ENCODE measurements at regions not wholly inside any gene's neighbourhood (a gene's known extent, or its start where the extent isn't known, plus 50 kb on each side); places are given as distances from the start of the nearest gene placed in this dataset.

DNA sequence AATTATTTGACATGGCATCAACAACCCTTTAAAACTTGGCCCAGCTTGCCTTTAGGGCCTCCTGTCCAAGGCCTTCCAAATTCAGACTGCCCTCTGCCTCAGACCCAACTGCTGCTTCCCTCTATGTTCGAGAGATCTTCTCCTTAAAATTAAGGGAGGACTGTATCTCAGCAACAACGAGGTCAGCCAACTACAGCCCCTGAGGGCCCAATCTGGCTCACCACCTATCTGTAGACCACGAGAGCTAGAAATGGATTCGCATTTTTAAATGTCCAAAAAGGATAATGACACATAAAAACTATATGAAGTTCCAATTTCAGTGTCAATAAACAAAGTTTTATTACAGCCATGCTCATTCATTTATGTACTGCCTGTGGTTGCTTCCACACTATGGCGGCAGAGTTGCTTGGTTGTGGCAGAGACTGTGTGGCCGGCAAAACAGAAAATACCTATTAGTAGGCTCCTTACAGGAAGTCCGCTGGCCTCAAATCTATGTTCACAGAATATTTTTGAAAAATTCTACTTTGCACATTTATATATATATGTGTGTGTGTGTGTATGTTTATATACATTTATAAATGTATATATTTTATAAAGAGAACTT, 1026.9 kb downstream of the BCL11B start:
- intact Hi-C loops (cut with DNase I) = no loop called here
- no peak for DNase-seq (ENCODE audit: low spot score)

- intact Hi-C loops (cut with DNase I) = no loop called here
- DNase-seq (ENCODE audit: low spot score) = no peak
These were observed 1022.9 kb downstream of the BCL11B start for GRCh38 chr14:98249057-98249456.

DNA sequence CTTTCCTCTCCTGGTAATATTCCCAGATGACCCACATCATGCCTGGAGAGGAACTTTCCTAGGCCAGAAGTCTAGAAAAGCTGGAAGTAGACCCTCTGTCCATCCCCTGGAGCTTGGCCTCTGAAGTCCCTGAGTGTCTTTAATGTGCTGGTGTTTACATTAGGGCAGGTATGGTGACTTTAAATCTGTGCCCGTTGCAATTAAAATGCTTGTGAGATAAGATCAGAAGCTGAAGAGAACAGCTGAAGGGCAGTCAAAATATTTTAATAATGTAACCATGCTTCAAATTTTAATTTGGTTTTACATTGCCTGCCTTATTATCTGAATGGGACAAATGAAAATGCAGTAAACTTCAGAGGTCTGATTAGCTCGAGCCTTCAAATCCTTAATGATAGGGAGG, 1022.5 kb downstream of the BCL11B start:
- intact Hi-C loops (cut with DNase I) = no loop called here
- DNase-seq (ENCODE audit: low spot score) = no peak

DNA sequence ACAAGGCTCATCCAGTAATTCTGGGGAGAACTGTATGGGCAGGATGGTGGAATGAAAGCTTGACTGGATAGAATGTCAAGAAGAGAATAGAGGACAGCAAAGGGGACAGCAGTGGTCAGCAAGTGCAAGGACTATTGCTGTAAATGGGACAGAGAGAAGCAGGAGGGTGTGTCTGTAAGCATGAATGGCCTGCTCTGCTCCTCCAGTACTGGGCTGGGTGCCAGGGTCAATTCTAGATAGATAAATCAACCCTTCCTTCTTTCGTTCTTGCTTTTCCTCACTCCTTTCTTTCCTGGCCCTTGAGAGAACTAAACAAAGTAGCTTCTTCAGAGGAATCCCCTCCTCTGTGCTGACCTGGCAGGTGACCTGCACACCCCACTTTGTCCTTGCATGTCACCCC, 1019.2 kb downstream of the BCL11B start:
- DNase-seq (ENCODE audit: low spot score) = no peak
- intact Hi-C loops (cut with DNase I) = no loop called here

- DNase-seq (ENCODE audit: low spot score) = no peak
- intact Hi-C loops (cut with DNase I) = no loop called here
These were observed 1012.1 kb downstream of the BCL11B start for GRCh38 chr14:98259881-98260280.

- no peak for DNase-seq (ENCODE audit: low spot score)
- intact Hi-C loops (cut with DNase I) = no loop called here
These were observed 1009.4 kb downstream of the BCL11B start for GRCh38 chr14:98262566-98262965.

- DNase-seq (ENCODE audit: low spot score) = no peak
- intact Hi-C loops (cut with DNase I) = no loop called here
These were observed 1002.5 kb downstream of the BCL11B start for GRCh38 chr14:98269533-98269932.

DNA sequence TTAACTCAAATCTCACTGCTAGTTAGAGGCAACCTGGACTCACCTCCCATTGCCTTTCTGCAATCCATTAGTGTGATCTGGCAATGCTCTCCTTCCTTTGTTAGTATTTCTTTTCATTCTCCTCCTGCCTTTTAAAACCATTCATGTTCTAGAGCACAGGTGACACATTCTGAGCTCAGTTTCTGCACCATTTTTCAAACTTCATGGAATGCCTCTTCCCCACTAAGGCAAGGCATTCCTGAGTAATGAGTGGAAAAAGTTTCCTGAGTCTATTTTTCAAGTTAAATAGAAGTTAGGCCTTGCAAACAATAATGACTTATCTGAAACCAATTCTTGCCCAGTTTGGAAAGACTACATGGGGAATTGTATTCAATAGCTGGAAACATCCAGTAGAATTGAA, 1001.8 kb downstream of the BCL11B start:
- no peak for DNase-seq (ENCODE audit: low spot score)
- intact Hi-C loops (cut with DNase I) = no loop called here

DNA sequence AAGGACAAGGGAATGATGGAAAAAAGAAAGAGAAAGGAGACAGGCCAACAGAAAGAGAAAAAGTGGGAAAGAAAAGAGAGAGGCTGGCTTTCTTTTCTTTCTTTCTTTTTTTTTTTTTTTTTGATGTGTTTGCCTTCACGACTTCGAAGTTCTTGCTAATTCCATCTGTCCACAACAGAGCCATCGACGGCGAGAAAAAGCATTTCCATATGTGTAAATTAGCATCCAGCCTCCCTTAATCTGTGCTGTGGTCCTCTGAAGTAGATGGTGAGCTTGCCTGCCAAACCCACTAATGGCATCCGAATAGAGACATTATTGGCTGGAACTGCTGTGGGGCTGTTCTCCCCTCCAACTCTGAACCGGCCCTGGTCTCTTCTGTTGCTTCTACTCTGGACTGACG, 997.4 kb downstream of the BCL11B start:
- intact Hi-C loops (cut with DNase I) = no loop called here
- no peak for DNase-seq (ENCODE audit: low spot score)

GRCh38 chr14:98278800-98279199, 993.2 kb downstream of the BCL11B start:
- intact Hi-C loops (cut with DNase I) = no loop called here
- DNase-seq (ENCODE audit: low spot score) = no peak

- no peak for DNase-seq (ENCODE audit: low spot score)
- intact Hi-C loops (cut with DNase I) = no loop called here
These were observed 991.6 kb downstream of the BCL11B start for GRCh38 chr14:98280436-98280835.

DNA sequence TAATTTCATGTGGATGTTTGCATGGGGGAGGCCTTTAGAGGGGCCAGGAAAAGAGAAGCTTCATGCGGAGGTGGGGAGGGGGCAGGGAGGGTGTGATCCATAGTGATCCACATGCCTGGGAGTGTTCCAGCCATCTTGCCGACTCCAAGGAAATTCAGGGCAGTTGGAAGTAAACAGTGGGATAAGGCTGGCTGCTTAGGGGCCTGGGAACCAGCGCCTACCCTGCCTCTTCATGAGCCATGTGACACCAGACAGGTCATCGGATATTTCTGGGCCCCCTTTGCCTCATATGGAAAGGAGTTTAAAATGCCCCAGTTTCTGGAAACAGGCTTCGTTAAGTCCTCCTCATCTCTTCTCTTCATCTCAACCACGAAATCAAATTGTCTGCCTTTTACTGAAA, 983.2 kb downstream of the BCL11B start:
- intact Hi-C loops (cut with DNase I) = no loop called here
- DNase-seq (ENCODE audit: low spot score) = no peak

- DNase-seq (ENCODE audit: low spot score) = no peak
- intact Hi-C loops (cut with DNase I) = no loop called here
These were observed 981.4 kb downstream of the BCL11B start for GRCh38 chr14:98290596-98290995.

- intact Hi-C loops (cut with DNase I) = no loop called here
- no peak for DNase-seq (ENCODE audit: low spot score)
These were observed 979.8 kb downstream of the BCL11B start for GRCh38 chr14:98292191-98292590.

DNA sequence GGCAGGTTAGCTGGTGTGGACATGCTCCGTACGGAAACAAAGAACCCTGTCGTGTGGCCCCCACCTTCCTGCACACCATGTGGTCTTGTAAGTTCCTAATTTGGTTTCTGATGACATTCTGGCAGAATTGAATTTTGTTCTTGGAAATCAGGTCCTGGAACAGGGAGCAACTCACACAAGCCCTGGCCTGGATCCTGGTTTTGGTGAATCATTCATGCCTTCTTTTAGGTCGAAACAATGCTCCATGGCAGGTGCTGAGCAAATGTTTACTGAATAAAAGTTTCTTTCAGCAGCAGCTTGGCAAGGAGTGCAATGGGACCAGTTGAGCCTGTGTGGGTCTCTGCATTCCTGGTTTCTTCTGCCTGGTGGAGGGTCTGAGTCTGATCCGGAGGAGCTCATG, 978.4 kb downstream of the BCL11B start:
- intact Hi-C loops (cut with DNase I) = no loop called here
- DNase-seq (ENCODE audit: low spot score) = no peak

DNA sequence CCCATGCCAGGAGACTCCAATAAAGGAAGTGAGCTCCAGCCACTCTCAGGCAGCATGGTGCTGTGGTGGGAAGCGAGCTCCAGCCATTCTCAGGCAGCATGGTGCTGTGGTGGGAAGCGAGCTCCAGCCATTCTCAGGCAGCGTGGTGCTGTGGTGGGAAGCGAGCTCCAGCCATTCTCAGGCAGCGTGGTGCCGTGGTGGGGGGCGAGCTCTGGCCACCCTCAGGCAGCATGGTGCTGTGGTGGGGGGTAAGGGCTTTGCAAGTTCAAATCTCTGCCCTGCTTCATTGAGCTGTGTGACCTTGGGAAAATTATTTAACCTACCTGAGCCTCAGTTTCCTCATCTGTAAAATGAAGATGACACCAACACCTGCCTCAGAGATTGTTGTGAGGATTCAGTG, 975.1 kb downstream of the BCL11B start:
- no peak for DNase-seq (ENCODE audit: low spot score)
- intact Hi-C loops (cut with DNase I) = no loop called here

DNA sequence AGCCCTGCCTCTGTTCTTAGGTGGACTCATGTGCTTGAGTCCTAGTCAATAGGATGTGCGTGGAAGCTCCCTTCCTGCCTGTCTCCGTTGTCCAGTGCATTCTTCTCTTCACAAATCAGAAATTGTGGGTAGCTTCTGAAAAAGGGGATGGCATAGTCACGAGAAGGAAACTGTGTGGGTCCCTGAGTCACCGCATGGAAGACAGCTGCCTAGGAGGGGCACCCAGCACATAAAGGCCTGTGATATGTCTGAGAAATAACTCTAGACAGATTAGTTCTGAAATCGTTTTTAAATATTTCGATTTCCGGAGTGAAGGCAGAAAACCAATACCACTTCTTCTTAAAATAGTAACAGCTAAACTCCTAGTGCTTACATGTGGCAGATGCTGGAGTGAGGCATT, 974.4 kb downstream of the BCL11B start:
- intact Hi-C loops (cut with DNase I) = no loop called here

GRCh38 chr14:98298481-98299244, 973.3 kb downstream of the BCL11B start:
- intact Hi-C loops (cut with DNase I) = no loop called here
- no peak for DNase-seq (ENCODE audit: low spot score)

More for the DNA sequence above, 974.4 kb downstream of the BCL11B start:
- no peak for DNase-seq (ENCODE audit: low spot score)

GRCh38 chr14:98301681-98302080, 970.3 kb downstream of the BCL11B start:
- intact Hi-C loops (cut with DNase I) = no loop called here
- no peak for DNase-seq (ENCODE audit: low spot score)

GRCh38 chr14:98304574-98304973, 967.4 kb downstream of the BCL11B start:
- no peak for DNase-seq (ENCODE audit: low spot score)
- intact Hi-C loops (cut with DNase I) = no loop called here

- intact Hi-C loops (cut with DNase I) = no loop called here
- DNase-seq (ENCODE audit: low spot score) = no peak
These were observed 962.4 kb downstream of the BCL11B start for GRCh38 chr14:98309591-98309990.
